GM21717 (cell line): ENCODE measurements at regions not wholly inside any gene's neighbourhood (a gene's known extent, or its start where the extent isn't known, plus 50 kb on each side); places are given as distances from the start of the nearest gene placed in this dataset.

Source experiments
- ATAC-seq: cut with Tn5 transposase; IDR thresholded peaks from one replicate; pipeline ENCODE4 v1.9.1; 2021; ENCODE audit warnings: mild to moderate bottlenecking, moderate library complexity; ENCODE audit not compliant: unreplicated experiment

GRCh38 chr9:105062222-105062855 is 134.4 kb upstream of the ABCA1 start:
- ATAC-seq = no peak

- no peak for ATAC-seq
These were observed 136.5 kb upstream of the ABCA1 start for GRCh38 chr9:105064248-105065097.

DNA sequence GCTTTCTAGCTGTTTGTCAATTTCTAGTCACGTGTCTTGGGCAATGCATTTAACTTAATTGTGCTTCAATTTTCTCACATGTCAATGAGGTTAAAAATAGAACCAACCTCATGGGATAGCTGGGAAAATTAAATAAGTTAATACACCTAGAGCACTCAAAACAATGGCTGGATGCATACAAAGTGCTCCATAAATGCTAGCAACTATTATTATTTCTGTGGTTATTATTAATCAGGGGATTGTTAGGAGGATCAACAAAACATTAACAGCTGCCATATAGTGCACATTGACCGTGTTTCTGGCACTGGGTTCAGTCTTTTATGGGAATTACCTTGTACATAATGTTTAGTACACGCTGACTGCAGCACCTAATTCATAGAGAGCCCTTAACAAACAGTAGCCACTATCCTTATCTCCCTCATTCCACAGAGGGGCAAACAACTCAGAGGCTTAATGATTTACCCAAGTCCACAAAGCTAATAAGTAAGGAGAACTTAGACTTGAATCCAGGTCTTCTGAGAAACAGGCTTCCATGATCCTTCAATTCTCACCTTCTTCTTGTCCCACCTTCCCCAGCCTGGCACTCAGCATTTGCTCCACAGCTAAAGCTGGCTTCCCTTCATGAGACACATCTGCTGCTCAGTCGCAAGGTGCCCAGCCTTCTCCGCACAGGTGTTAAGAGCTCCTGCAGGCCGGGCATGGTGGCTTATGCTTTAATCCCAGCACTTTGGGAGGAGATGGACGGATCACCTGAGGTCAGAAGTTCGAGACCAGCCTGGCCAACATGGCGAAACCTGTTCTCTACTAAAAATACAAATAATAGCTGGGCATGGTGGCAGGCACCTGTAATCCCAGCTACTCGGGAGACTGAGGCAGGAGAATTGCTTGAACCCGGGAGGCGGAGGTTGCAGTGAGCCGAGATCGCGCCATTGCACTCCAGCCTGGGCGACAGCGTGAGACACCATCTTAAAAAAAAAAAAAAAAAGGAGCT is 137.4 kb upstream of the ABCA1 start:
- ATAC-seq = no peak

- ATAC-seq = no peak
These were observed 138.4 kb upstream of the ABCA1 start for GRCh38 chr9:105066275-105066865.

DNA sequence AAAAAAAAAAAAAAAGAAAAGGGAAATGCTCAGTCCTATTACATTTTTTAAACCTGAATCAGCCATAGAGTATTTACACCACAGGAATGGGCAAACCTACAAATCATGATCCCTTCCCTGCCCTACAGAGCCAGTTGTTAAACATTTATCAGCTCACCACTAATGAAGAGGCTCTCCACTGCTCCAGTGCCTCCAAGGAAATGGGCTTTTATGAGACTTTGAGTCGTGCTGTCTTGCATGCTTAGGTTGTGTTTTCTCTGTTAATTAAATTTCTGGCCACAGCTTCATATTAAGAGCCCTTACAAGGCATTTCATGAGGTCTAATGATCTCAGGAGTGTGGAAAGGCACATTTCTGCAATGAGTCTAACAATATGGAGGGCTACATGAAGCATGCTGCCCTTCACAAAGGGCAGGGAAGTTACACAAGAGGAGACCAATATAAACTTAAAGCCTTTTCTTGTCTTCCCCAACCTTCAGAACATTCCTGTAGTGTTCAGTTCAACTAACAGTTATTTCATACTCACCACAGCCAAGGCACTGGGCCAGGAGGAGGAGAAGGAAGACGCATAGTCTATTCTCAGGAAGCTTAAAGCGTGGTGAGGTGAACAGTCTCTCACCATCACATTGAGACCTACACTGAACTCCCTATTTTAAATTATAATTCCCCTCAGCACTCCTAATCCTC is 140.1 kb upstream of the ABCA1 start:
- no peak for ATAC-seq

GRCh38 chr9:105069285-105069684 is 141.3 kb upstream of the ABCA1 start:
- ATAC-seq = no peak

GRCh38 chr9:105069696-105070095 is 141.7 kb upstream of the ABCA1 start:
- no peak for ATAC-seq

DNA sequence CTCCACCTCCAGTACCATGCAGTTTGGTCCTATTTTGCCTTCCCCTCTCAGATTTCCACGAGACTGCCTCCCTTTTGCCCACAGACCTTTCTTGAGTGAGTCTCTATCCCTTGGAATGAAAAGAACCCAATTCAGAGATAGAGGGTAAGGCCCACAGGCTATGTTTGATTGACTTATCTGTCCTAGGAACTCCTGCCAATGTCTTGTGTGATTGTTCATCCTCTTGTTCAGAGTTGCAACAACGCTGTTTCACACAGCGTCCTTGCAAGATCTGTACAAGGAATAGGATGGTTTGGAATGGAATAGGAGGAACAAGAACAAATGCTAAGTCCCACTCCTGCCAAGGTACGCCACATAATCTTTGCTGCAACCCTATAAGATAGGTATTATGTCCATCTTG is 142.2 kb upstream of the ABCA1 start:
- ATAC-seq = no peak

DNA sequence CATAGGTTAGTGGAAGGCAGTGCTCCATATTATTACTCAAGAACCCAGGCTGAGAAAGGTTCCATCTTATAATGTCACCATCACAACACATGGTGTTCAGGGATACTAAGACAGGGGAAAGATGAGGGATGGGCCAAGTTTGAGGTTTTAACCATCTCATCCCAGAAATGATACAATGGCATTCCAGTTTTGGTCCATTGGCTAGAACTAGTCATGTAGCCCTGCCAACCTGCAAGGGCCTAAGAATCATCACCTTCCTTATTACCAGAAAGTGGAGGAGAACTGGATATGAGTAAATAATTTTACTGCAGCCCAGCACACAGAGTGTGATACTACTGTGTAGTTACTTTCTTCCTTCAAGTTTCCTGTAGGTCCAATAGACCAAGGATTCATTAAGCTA is 144.5 kb upstream of the ABCA1 start:
- ATAC-seq = no peak

- no peak for ATAC-seq
These were observed 145.2 kb upstream of the ABCA1 start for GRCh38 chr9:105073147-105073546.

DNA sequence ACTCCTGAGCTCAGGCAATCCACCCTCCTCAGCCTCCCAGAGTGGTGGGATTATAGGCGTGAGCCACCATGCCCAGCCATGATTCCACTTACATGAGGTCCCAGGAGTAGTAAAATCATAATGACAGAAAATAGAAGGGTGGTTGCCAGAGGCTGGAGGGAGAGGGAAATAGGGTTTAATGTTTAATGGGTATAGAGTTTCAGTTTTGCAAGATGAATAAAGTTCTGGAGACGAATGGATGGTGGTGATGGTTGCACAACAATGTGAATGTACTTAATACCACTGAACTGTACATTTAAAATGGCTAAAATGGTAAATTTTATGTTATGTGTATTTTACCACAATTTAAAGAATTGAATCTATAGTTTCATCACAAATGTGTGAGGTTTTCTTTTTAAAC is 146.5 kb upstream of the ABCA1 start:
- ATAC-seq = no peak

GRCh38 chr9:105076729-105077128 is 148.8 kb upstream of the ABCA1 start:
- no peak for ATAC-seq

- ATAC-seq = no peak
These were observed 151.5 kb upstream of the ABCA1 start for GRCh38 chr9:105079457-105079856.

- no peak for ATAC-seq
These were observed 154.9 kb upstream of the ABCA1 start for GRCh38 chr9:105082843-105083242.

DNA sequence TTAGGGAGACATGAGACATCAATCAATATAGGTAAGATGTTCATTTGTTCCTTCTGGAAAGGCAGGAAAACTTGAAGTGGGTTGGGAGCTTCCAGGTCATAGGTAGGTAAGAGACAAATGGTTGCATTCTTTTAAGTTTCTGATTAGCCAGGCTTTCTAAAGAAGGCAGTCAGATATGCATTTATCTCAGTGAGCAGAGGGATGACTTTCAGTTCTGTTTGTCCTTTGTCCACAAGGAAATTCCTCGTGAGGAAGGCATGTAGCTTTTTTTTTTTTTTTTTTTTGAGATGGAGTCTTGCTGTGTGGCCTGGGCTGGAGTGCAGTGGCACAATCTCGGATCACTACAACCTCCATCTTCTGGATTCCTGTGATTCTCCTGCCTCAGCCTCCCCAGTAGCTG is 155.3 kb upstream of the ABCA1 start:
- ATAC-seq = no peak

DNA sequence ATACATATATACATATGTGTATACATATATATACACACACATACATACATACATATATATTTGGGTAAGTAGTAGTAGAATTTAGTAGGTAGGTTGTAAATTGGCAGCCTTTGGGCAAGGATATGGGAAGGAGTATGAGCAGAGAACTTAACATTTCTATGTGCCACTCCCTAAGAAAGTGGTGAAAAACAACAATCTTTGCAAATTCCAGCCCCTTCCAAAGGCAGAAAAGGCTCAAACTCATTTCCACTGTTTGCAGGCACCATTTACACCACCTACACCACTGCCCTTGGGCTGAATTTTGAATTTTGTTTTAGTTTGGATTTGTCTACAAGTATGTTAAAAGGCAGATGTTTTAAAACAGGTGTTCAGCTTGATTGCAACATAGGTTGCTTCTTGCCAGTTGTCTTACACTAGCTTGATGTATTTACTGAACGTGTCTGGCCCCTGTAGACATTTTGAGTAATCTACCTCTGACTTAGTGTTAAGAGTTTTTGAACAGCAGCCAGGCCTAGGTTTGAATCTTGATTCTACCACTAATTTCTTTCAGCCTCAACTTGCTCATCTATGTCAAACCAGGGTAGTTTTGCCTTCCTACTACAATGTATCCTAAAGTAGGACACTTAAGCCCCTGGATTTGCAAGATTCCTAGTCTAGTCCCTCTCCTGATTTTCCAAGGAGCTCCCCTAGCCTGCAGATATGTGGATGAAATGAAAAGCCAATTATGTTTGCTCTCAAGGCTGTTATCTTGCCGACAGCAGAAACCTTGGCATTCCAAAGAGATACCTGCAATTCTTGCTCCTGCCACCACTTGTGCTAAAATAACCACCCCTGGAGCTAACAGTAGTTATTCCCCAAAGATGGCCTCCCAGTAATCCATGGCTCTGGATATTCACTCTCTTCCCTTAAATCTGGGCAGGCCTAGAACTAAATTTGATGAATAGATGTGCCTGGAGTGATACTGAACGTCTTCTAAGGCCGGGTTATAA is 156.2 kb upstream of the SLC44A1 start:
- no peak for ATAC-seq

DNA sequence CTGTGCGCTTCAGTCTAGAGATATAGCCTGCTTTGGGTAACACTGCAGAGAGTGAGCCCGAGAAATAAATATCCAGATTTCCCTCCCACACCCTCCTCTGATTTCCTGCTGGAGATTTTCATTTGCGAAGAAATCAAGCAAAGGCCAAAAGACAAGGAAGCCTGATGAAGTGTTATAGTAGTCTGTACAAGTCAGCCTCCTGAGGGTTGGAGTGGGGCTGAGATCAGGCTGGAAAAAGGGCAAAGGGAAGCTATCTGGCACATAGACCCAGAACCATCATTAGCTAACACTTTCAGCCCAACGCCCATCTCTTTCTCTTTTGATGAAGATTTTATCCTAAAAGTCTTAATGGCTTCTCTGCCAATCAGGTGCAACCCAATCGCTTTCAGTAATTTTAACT is 154.6 kb upstream of the SLC44A1 start:
- no peak for ATAC-seq

GRCh38 chr9:105091004-105091640 is 153.3 kb upstream of the SLC44A1 start:
- ATAC-seq = no peak

DNA sequence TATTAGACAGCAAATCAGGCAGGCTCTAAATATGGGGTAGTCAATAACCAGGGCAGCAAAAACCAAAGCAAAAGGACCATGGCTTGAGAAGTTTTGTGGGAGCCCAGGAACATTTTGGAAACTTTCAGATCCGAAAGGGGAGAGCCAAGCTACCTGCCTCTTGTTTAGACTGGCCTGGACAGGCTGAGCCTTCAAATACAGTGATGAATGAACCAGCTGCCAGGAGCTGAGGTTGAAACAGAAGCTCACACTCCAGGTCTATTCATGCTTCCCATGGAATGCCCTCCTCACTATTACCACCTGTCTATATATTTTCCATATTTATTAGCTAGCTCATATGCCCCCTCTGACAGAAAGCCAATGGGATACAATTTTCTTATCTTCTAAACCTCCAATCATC is 150.8 kb upstream of the SLC44A1 start:
- no peak for ATAC-seq
